ENCODE measurements at regions not wholly inside any gene's neighbourhood (a gene's known extent, or its start where the extent isn't known, plus 50 kb on each side); places are given as distances from the start of the nearest gene placed in this dataset.

DNA sequence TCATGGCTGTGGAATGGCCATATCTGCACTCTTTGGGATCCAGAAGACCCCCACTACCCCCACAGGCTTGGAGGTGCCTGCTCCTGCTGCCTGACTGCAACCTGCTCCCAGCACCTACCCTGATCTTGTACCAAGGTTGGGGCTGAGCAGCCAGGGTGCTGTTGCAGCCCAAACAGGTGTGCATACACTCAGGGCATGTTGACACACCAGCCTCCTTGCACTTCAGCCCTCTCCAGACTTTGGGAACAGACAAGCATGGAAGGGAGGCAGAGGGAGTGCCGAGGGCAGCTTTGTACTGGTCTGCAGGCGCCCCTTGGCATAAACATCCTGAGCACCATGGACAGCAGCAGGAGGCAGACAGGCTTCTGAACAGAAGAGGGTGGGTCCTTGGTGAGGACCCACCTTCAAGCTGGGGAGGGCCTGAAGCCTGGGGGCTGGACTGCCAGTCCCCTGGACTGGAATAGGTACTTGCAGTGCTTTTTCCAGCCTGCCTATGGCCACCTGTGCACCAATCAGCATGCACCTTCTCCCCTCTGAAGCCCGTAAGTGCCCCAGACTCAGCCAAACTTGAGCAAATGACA is 1675.8 kb downstream of the HACE1 start:
- Histone ChIP-seq H3K9ac (ENCODE audit: low read length) (no peak overlapping the region), H3K4me1 (ENCODE audit: control insufficient read depth, insufficient read depth, low read length) (no peaks in the 10 kb centered on the region), H3K27me3 (ENCODE audit: control insufficient read depth, insufficient read depth, low read length) (no peaks in the 10 kb centered on the region), H3K4me3 (ENCODE audit: low read depth, low read length) (no peak overlapping the region), H3K27ac (ENCODE audit: low read depth, low read length) (no peak overlapping the region), H3K36me3 (ENCODE audit: control insufficient read depth, insufficient read depth, low read length) (no peaks in the 10 kb centered on the region), H3K9me3 (ENCODE audit: control insufficient read depth, insufficient read depth, low read depth, low read length) (no peaks in the 10 kb centered on the region)

DNA sequence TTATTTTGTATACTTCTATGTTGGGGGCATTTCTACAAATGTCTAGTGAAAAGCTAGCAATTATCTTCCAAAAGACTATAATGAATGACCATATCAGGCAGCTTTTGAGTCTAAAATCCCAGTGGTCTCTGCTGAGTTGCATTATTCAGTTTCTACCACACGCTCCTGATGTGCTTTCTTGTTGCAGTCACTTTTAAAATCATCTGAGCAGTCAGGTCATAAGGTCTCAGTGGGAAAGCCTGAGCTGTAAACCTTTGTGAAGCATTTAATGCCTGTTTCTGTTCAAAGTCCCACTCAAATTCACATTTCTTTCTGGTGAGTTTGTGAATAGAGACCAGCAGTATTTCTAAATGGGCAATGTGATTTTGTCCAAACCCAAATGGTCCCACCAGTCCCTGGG is 1681.5 kb downstream of the HACE1 start:
- Histone ChIP-seq H3K27me3 (ENCODE audit: control insufficient read depth, insufficient read depth, low read length) (no peaks in the 10 kb centered on the region), H3K4me1 (ENCODE audit: control insufficient read depth, insufficient read depth, low read length) (no peaks in the 10 kb centered on the region), H3K9ac (ENCODE audit: low read length) (no peak overlapping the region), H3K4me3 (ENCODE audit: low read depth, low read length) (no peak overlapping the region), H3K36me3 (ENCODE audit: control insufficient read depth, insufficient read depth, low read length) (no peaks in the 10 kb centered on the region), H3K9me3 (ENCODE audit: control insufficient read depth, insufficient read depth, low read depth, low read length) (no peaks in the 10 kb centered on the region), H3K27ac (ENCODE audit: low read depth, low read length) (no peak overlapping the region)

DNA sequence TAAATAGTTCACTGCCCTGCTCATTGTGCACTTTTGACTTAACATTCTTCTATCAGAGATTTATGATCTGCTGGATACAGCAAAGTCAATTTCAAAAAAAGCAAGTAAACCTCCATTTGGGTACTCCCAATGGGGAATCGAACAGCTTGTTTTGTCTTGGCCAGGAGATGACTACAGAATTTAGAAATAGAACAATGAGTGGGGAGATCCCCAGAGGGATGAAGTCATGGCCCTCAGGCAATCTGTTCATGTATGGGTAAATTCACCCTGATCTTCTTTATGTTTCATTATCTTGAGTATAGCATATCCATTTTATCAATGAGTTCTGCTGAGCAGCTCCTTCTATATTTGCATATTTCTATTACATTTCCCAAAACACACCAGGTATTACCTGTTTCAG is 1681.9 kb downstream of the HACE1 start:
- Histone ChIP-seq H3K27ac (ENCODE audit: low read depth, low read length) (no peak overlapping the region), H3K27me3 (ENCODE audit: control insufficient read depth, insufficient read depth, low read length) (no peaks in the 10 kb centered on the region), H3K36me3 (ENCODE audit: control insufficient read depth, insufficient read depth, low read length) (no peaks in the 10 kb centered on the region), H3K4me3 (ENCODE audit: low read depth, low read length) (no peak overlapping the region), H3K4me1 (ENCODE audit: control insufficient read depth, insufficient read depth, low read length) (no peaks in the 10 kb centered on the region), H3K9me3 (ENCODE audit: control insufficient read depth, insufficient read depth, low read depth, low read length) (no peaks in the 10 kb centered on the region), H3K9ac (ENCODE audit: low read length) (no peak overlapping the region)

DNA sequence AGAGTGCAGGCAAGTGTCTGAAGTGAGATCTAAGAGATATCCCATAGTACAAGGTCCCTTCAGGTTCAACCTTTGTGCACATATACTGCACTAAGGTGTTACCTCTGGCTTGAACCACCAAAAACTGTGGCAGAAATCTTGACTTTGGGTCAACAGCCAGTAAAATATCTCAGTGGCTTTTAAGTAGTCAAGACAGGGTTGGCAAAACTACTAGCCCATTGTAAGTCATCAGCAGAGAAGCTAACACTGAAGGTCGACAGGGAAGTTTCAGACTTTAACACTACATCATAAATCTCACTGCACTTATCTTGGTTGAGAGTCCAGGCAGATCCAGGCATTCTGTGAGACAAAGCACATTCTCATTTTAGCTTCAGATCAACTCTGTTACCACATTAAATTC is 1684.7 kb downstream of the HACE1 start:
- no peak overlapping the region for H3K4me3 ChIP-seq (ENCODE audit: low read depth, low read length)
- H3K27ac ChIP-seq (ENCODE audit: low read depth, low read length): no peak overlapping the region
- H3K9ac ChIP-seq (ENCODE audit: low read length): no peak overlapping the region
- no peaks in the 10 kb centered on the region for H3K9me3 ChIP-seq (ENCODE audit: control insufficient read depth, insufficient read depth, low read depth, low read length)
- H3K36me3 ChIP-seq (ENCODE audit: control insufficient read depth, insufficient read depth, low read length): no peaks in the 10 kb centered on the region
- no peaks in the 10 kb centered on the region for H3K4me1 ChIP-seq (ENCODE audit: control insufficient read depth, insufficient read depth, low read length)
- no peaks in the 10 kb centered on the region for H3K27me3 ChIP-seq (ENCODE audit: control insufficient read depth, insufficient read depth, low read length)

DNA sequence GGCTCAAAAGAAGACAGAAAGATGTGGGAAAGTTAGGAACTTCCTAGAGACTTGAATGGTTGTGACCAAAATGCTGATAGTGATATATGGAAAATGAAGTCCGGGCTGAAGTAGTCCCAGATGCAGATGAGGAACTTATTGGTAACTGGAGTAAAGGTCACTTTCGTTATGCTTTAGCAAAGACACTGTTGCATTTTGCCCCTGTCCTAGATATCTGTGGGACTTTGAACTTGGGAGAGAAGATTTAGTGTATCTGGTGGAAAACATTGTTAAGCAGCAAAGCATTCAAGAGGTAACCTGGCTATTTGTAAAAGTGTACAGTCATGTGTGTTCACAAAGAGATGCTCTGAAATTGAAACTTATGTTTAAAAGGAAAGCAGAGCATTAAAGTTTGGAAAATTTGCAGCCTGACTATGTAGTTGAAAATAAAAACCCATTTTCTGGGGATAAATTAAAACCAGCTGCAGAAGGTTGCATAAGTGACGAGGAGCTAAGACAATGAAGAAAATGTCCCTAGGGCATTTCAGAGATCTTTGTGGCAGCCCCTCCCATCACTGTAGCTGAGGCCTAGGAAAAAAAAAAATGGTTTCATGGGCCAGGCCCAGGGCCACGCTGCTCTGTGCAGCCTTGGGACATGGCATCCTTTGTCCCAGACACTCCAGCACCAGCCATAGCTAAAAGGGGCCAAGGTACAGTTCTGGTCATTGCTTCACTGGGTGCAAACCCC is 1692.2 kb downstream of the HACE1 start:
- Histone ChIP-seq H3K9me3 (ENCODE audit: control insufficient read depth, insufficient read depth, low read depth, low read length) (no peaks in the 10 kb centered on the region), H3K4me3 (ENCODE audit: low read depth, low read length) (no peak overlapping the region), H3K27ac (ENCODE audit: low read depth, low read length) (no peak overlapping the region), H3K27me3 (ENCODE audit: control insufficient read depth, insufficient read depth, low read length) (no peaks in the 10 kb centered on the region), H3K36me3 (ENCODE audit: control insufficient read depth, insufficient read depth, low read length) (no peaks in the 10 kb centered on the region), H3K9ac (ENCODE audit: low read length) (no peak overlapping the region), H3K4me1 (ENCODE audit: control insufficient read depth, insufficient read depth, low read length) (no peaks in the 10 kb centered on the region)

DNA sequence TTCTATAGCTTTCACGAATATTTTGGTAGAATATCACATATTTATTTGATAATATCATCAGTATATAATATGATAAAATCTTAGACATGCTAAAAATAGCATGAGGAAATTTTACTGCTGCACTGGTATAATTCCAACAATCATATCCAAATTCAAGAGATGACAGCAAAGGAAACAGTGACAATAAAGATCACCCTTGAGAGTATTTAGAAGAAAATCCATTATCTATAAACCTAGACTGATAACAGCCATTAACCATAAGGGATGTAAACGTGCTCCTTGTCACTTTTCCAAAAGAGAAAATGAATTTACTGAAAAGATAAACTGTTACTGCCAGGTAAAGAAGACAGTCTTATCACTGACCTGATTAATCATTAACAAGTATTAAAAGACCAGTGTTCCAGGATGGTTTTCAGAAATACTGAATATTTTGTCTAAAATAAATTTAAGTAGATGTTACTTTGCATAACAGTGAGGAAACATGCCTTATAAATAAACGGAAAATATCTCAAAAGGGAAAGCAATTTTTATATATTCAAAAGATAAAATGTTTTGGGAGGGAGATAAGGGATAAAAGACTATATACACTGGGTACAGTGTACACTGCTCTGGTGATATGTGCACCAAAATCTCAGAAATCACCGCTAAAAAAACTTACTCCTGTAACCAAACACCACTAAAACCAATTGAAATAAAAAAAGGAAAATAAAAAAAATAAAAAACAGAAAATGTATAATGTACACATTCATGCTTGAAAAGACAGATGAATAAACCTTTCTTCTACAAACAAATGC is 1704.7 kb downstream of the HACE1 start:
- Histone ChIP-seq H3K4me1 (ENCODE audit: control insufficient read depth, insufficient read depth, low read length) (no peaks in the 10 kb centered on the region), H3K27ac (ENCODE audit: low read depth, low read length) (no peak overlapping the region), H3K9me3 (ENCODE audit: control insufficient read depth, insufficient read depth, low read depth, low read length) (no peaks in the 10 kb centered on the region), H3K4me3 (ENCODE audit: low read depth, low read length) (no peak overlapping the region), H3K36me3 (ENCODE audit: control insufficient read depth, insufficient read depth, low read length) (no peaks in the 10 kb centered on the region), H3K9ac (ENCODE audit: low read length) (no peak overlapping the region), H3K27me3 (ENCODE audit: control insufficient read depth, insufficient read depth, low read length) (no peaks in the 10 kb centered on the region)

DNA sequence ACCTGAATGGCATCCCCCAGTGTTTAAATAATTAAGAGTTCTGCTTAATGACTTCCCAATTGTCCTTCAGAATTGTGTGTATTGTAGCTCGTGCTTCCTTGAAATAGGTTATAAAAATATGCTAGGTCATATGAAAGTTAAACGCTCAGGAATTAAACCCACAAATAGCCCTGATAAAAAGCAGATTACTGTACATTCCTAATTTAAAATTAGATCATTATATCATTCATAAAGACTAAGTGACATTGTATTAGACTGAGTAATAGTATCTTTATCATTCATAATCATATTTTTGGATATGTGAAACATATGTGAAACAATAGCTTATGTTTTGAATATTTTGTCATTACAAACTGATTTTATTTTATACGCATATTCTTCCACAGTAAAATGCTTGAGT is 1706.7 kb downstream of the HACE1 start:
- Histone ChIP-seq H3K4me1 (ENCODE audit: control insufficient read depth, insufficient read depth, low read length) (no peaks in the 10 kb centered on the region), H3K9me3 (ENCODE audit: control insufficient read depth, insufficient read depth, low read depth, low read length) (no peaks in the 10 kb centered on the region), H3K9ac (ENCODE audit: low read length) (no peak overlapping the region), H3K27me3 (ENCODE audit: control insufficient read depth, insufficient read depth, low read length) (no peaks in the 10 kb centered on the region), H3K36me3 (ENCODE audit: control insufficient read depth, insufficient read depth, low read length) (no peaks in the 10 kb centered on the region), H3K27ac (ENCODE audit: low read depth, low read length) (no peak overlapping the region), H3K4me3 (ENCODE audit: low read depth, low read length) (no peak overlapping the region)

DNA sequence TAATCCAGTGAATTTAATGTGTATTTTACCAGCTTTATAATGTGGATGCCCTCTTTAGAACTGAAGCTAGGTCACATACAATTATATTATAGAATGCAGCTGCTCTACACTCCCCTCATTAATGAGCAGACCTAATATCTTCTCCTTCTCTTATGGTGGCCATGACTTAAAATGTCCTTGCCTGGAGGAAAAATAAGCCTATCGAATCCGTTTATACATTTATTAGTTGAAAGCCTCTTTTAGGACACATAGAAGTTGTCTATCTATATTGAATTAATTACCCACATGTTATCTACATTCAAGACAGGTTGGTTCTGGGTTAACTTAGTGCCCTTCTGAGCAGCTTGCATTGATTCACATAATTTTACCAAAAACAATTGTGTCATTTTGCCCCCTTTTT is 1716.8 kb downstream of the HACE1 start:
- Histone ChIP-seq H3K9ac (ENCODE audit: low read length) (no peak overlapping the region), H3K27ac (ENCODE audit: low read depth, low read length) (no peak overlapping the region), H3K4me1 (ENCODE audit: control insufficient read depth, insufficient read depth, low read length) (no peaks in the 10 kb centered on the region), H3K27me3 (ENCODE audit: control insufficient read depth, insufficient read depth, low read length) (no peaks in the 10 kb centered on the region), H3K9me3 (ENCODE audit: control insufficient read depth, insufficient read depth, low read depth, low read length) (no peaks in the 10 kb centered on the region), H3K4me3 (ENCODE audit: low read depth, low read length) (no peak overlapping the region), H3K36me3 (ENCODE audit: control insufficient read depth, insufficient read depth, low read length) (no peaks in the 10 kb centered on the region)

DNA sequence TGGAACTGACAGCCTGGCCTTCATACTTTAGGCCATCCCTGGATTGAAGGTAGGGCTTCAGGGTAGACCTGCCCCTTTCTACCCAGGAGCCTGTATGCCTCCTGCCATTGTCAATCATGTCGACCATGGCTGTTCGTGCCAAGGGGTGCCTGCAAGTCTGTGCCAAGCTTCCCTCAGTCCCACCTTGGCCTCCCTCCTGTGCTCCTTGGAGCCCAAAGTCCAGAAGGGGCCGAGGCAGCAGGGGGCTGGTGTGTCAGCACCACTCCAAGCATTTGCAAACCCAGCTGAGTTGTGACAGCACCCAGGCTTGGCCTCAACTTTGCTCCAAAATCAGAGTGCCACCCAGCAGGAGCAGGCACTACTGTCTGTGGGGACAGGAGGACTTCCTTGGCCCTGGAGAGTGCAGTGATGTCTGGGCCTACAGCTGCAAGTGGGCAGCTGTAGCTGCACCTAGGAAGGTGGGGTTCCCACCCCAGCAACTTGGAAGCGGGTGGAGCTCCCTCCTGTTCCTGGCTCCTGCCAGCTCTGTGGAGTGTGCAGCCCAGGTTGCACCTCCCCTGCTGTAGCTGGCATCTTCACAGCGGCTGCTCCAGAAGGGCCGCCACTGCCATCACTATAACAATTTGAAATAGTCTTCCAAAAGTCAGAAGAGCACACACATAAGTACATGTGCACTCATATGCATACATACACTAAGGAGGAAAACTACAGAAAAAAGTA is 1719.3 kb downstream of the HACE1 start:
- Histone ChIP-seq H3K9ac (ENCODE audit: low read length) (no peak overlapping the region), H3K9me3 (ENCODE audit: control insufficient read depth, insufficient read depth, low read depth, low read length) (no peaks in the 10 kb centered on the region), H3K4me1 (ENCODE audit: control insufficient read depth, insufficient read depth, low read length) (no peaks in the 10 kb centered on the region), H3K36me3 (ENCODE audit: control insufficient read depth, insufficient read depth, low read length) (no peaks in the 10 kb centered on the region), H3K27ac (ENCODE audit: low read depth, low read length) (no peak overlapping the region), H3K4me3 (ENCODE audit: low read depth, low read length) (no peak overlapping the region), H3K27me3 (ENCODE audit: control insufficient read depth, insufficient read depth, low read length) (no peaks in the 10 kb centered on the region)

DNA sequence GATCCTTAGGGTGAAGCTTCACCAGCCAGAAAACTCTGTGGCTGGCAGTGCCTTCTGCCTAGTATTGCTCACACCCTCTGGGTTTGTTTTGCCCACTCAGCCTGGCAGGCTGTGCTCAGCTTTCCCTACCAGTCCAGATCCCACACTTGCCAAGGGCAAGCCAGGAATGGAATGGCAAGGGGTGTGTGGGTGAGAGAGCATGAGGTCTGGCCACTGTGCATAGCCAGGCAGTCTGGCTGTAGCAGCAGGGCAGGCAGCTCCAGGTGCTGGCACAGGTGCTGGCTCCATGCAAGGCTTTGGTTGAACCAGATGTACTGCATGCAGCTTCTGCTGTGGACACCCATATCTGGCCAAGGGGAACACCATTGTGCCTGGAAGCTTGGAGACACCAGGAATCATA is 1720.3 kb downstream of the HACE1 start:
- no peak overlapping the region for H3K27ac ChIP-seq (ENCODE audit: low read depth, low read length)
- no peaks in the 10 kb centered on the region for H3K4me1 ChIP-seq (ENCODE audit: control insufficient read depth, insufficient read depth, low read length)
- H3K36me3 ChIP-seq (ENCODE audit: control insufficient read depth, insufficient read depth, low read length): no peaks in the 10 kb centered on the region
- H3K27me3 ChIP-seq (ENCODE audit: control insufficient read depth, insufficient read depth, low read length): no peaks in the 10 kb centered on the region
- no peaks in the 10 kb centered on the region for H3K9me3 ChIP-seq (ENCODE audit: control insufficient read depth, insufficient read depth, low read depth, low read length)
- no peak overlapping the region for H3K4me3 ChIP-seq (ENCODE audit: low read depth, low read length)
- no peak overlapping the region for H3K9ac ChIP-seq (ENCODE audit: low read length)

DNA sequence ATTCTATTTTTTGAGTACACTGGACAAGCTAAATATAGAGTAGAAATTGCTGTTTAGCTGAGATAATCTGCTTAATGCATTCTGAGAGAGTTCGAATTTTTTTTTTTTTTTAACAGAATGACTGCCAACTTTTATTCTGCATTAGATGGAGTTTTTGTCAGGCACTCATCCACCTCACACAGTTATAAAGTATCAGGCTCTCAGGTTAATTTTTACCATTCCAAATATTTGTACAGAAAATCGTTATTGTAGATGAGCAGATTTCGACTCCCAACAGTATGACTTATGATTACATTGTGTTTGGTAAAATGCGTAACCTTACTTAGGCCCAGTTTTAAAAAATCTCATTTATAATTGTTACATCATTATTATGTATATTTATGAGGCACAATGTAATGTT is 1731.0 kb downstream of the GRIK2 start:
- H3K9ac ChIP-seq (ENCODE audit: low read length): no peak overlapping the region
- no peak overlapping the region for H3K4me3 ChIP-seq (ENCODE audit: low read depth, low read length)
- no peak overlapping the region for H3K27ac ChIP-seq (ENCODE audit: low read depth, low read length)
- H3K9me3 ChIP-seq (ENCODE audit: control insufficient read depth, insufficient read depth, low read depth, low read length): peaks cover 2% of the 10 kb centered on the region; the same call in 1 of the 2 replicates
- peaks cover 3% of the 10 kb centered on the region; the same call in 1 of the 2 replicates for H3K4me1 ChIP-seq (ENCODE audit: control insufficient read depth, insufficient read depth, low read length)
- no peaks in the 10 kb centered on the region for H3K36me3 ChIP-seq (ENCODE audit: control insufficient read depth, insufficient read depth, low read length)
- no peaks in the 10 kb centered on the region for H3K27me3 ChIP-seq (ENCODE audit: control insufficient read depth, insufficient read depth, low read length)

Data from HUES6 (cell line).